ENCODE measurements at regions not wholly inside any gene's neighbourhood (a gene's known extent, or its start where the extent isn't known, plus 50 kb on each side); places are given as distances from the start of the nearest gene placed in this dataset.

GRCh38 chr22:44574057-44574639 lies 76.1 kb upstream of the RTL6 start:
- no peak for TF ChIP-seq PATZ1 (CRISPR knock-in tag; IDR thresholded peaks at IDR 0.05; ENCODE audit: borderline replicate concordance)
- no peak for TF ChIP-seq CREB5 (CRISPR knock-in tag; IDR thresholded peaks at IDR 0.05; ENCODE audit: low read depth)
- no peak for TF ChIP-seq RARB (CRISPR knock-in tag; IDR thresholded peaks at IDR 0.05)
- TF ChIP-seq ARNTL (CRISPR knock-in tag; IDR thresholded peaks at IDR 0.05; ENCODE audit: borderline replicate concordance, low read depth) = no peak
- no peak for TF ChIP-seq ESRRG (CRISPR knock-in tag; IDR thresholded peaks at IDR 0.05)
- no peak for TF ChIP-seq ZNF8 (CRISPR knock-in tag; IDR thresholded peaks at IDR 0.05)
- no peak for TF ChIP-seq OSR1 (CRISPR knock-in tag; IDR thresholded peaks at IDR 0.05)
